DMS 273 (cell line): ENCODE measurements at regions not wholly inside any gene's neighbourhood (a gene's known extent, or its start where the extent isn't known, plus 50 kb on each side); places are given as distances from the start of the nearest gene placed in this dataset.

Source experiments
- DNase-seq: peaks from one replicate; lab custom pipeline; 2025; ENCODE audit not compliant: unreplicated experiment; lab: John Stamatoyannopoulos, UW

GRCh38 chrX:38937926-38938325 is 136.7 kb downstream of the MID1IP1 start:
- no peak for DNase-seq

- no peak for DNase-seq
Measured at GRCh38 chrX:38939067-38939466, 137.8 kb downstream of the MID1IP1 start.

- DNase-seq: no peak
Measured at GRCh38 chrX:38940547-38940946, 139.3 kb downstream of the MID1IP1 start.

- DNase-seq: no peak
Measured at GRCh38 chrX:38941675-38942074, 140.4 kb downstream of the MID1IP1 start.

GRCh38 chrX:38943120-38943519 is 141.9 kb downstream of the MID1IP1 start:
- no peak for DNase-seq

- DNase-seq: no peak
Measured at GRCh38 chrX:38948046-38948445, 146.8 kb downstream of the MID1IP1 start.

- DNase-seq: no peak
Measured at GRCh38 chrX:38954520-38954919, 153.3 kb downstream of the MID1IP1 start.

- DNase-seq: no peak
Measured at GRCh38 chrX:38959736-38960135, 158.5 kb downstream of the MID1IP1 start.

- DNase-seq: no peak
Measured at GRCh38 chrX:38960137-38960536, 158.9 kb downstream of the MID1IP1 start.

GRCh38 chrX:38961936-38962335 is 160.7 kb downstream of the MID1IP1 start:
- no peak for DNase-seq

GRCh38 chrX:38963244-38963643 is 162.0 kb downstream of the MID1IP1 start:
- DNase-seq: peak; percentile 2

- no peak for DNase-seq
Measured at GRCh38 chrX:38965888-38966287, 164.6 kb downstream of the MID1IP1 start.

GRCh38 chrX:38968344-38969216 is 167.3 kb downstream of the MID1IP1 start:
- peak; percentile 6 for DNase-seq

GRCh38 chrX:38970074-38970473 is 168.8 kb downstream of the MID1IP1 start:
- DNase-seq: no peak

- no peak for DNase-seq
Measured at GRCh38 chrX:38970845-38971244, 169.6 kb downstream of the MID1IP1 start.

GRCh38 chrX:38973322-38973721 is 172.1 kb downstream of the MID1IP1 start:
- no peak for DNase-seq

- no peak for DNase-seq
Measured at GRCh38 chrX:38974542-38974941, 173.3 kb downstream of the MID1IP1 start.

- DNase-seq: no peak
Measured at GRCh38 chrX:38975368-38975942, 174.2 kb downstream of the MID1IP1 start.

- no peak for DNase-seq
Measured at GRCh38 chrX:38982370-38982769, 181.1 kb downstream of the MID1IP1 start.

GRCh38 chrX:38982843-38983242 is 181.6 kb downstream of the MID1IP1 start:
- no peak for DNase-seq

- peak; percentile 62 for DNase-seq
Measured at GRCh38 chrX:38985375-38985774, 184.1 kb downstream of the MID1IP1 start.

GRCh38 chrX:38985945-38986344 is 184.7 kb downstream of the MID1IP1 start:
- DNase-seq: no peak

- peak; percentile 60 for DNase-seq
Measured at GRCh38 chrX:38986586-38986985, 185.3 kb downstream of the MID1IP1 start.
